HG03354 (cell line): ENCODE measurements at regions not wholly inside any gene's neighbourhood (a gene's known extent, or its start where the extent isn't known, plus 50 kb on each side); places are given as distances from the start of the nearest gene placed in this dataset.
A peak's percentile ranks its signal among the peaks of the same experiment; 100 is the strongest.
"Not testable (repeated sequence)": the region's sequence is repeated elsewhere in the genome, so short reads cannot be mapped to it uniquely, and the experiment has no call there.

ENCODE experiments used
- ATAC-seq: cut with Tn5 transposase; IDR thresholded peaks from one replicate; pipeline ENCODE4 v1.9.1; 2021; ENCODE audit warnings: mild to moderate bottlenecking; ENCODE audit not compliant: unreplicated experiment, poor library complexity, severe bottlenecking

GRCh38 chr7:55743454-55743717 is 119.2 kb downstream of the SEPTIN14 start:
- ATAC-seq: not testable (repeated sequence)

- not testable (repeated sequence) for ATAC-seq
Measured at GRCh38 chr7:55742651-55743453, 119.7 kb downstream of the SEPTIN14 start.

GRCh38 chr7:55741721-55742631 is 120.6 kb downstream of the SEPTIN14 start:
- not testable (repeated sequence) for ATAC-seq

- ATAC-seq: not testable (repeated sequence)
Measured at GRCh38 chr7:55740633-55741250, 121.8 kb downstream of the SEPTIN14 start.

- not testable (repeated sequence) for ATAC-seq
Measured at GRCh38 chr7:55740053-55740452, 122.5 kb downstream of the SEPTIN14 start.

GRCh38 chr7:55736641-55737221 is 125.8 kb downstream of the SEPTIN14 start:
- not testable (repeated sequence) for ATAC-seq

GRCh38 chr7:55733241-55734140 is 129.1 kb downstream of the SEPTIN14 start:
- ATAC-seq: no peak

- ATAC-seq: no peak
Measured at GRCh38 chr7:55731931-55732330, 130.6 kb downstream of the SEPTIN14 start.

GRCh38 chr7:55730197-55730596 is 132.4 kb downstream of the SEPTIN14 start:
- no peak for ATAC-seq

- ATAC-seq: no peak
Measured at GRCh38 chr7:55723621-55723941, 139.0 kb downstream of the SEPTIN14 start.

- ATAC-seq: peak; percentile 100
Measured at GRCh38 chr7:55722874-55723620, 139.5 kb downstream of the SEPTIN14 start.

GRCh38 chr7:55721004-55721403 is 141.5 kb downstream of the SEPTIN14 start:
- not testable (repeated sequence) for ATAC-seq

GRCh38 chr7:55715247-55715867 is 143.1 kb upstream of the VOPP1 start:
- ATAC-seq: not testable (repeated sequence)

- not testable (repeated sequence) for ATAC-seq
Measured at GRCh38 chr7:55714370-55714769, 142.1 kb upstream of the VOPP1 start.

GRCh38 chr7:55710312-55710711 is 138.0 kb upstream of the VOPP1 start:
- not testable (repeated sequence) for ATAC-seq

GRCh38 chr7:55708028-55708427 is 135.7 kb upstream of the VOPP1 start:
- ATAC-seq: not testable (repeated sequence)

- not testable (repeated sequence) for ATAC-seq
Measured at GRCh38 chr7:55707410-55707809, 135.1 kb upstream of the VOPP1 start.
